GM19099 (cell line): ENCODE measurements at regions not wholly inside any gene's neighbourhood (a gene's known extent, or its start where the extent isn't known, plus 50 kb on each side); places are given as distances from the start of the nearest gene placed in this dataset.

Experiments used
- POLR2A ChIP-seq: IDR thresholded peaks from 3 replicates; pipeline ENCODE4 v1.6.1; 2011; ENCODE audit warnings: low read depth; ENCODE audit not compliant: insufficient read length; ENCODE audit errors: extremely low read depth

GRCh38 chr17:34010534-34010933 lies 244.6 kb upstream of the CCL2 start:
- TF ChIP-seq POLR2A: no peak

GRCh38 chr17:34011599-34011998 lies 243.5 kb upstream of the CCL2 start:
- no peak for TF ChIP-seq POLR2A

- TF ChIP-seq POLR2A: no peak
Observed at GRCh38 chr17:34012709-34013375, 242.2 kb upstream of the CCL2 start.

GRCh38 chr17:34015253-34015652 lies 239.8 kb upstream of the CCL2 start:
- TF ChIP-seq POLR2A: no peak

- no peak for TF ChIP-seq POLR2A
Observed at GRCh38 chr17:34024386-34024785, 230.7 kb upstream of the CCL2 start.

GRCh38 chr17:34024806-34025551 lies 230.1 kb upstream of the CCL2 start:
- TF ChIP-seq POLR2A: no peak

GRCh38 chr17:34045990-34046389 lies 209.1 kb upstream of the CCL2 start:
- no peak for TF ChIP-seq POLR2A

- no peak for TF ChIP-seq POLR2A
Observed at GRCh38 chr17:34051046-34051445, 204.0 kb upstream of the CCL2 start.

- TF ChIP-seq POLR2A: no peak
Observed at GRCh38 chr17:34054495-34054894, 200.6 kb upstream of the CCL2 start.

GRCh38 chr17:34055606-34056005 lies 199.5 kb upstream of the CCL2 start:
- TF ChIP-seq POLR2A: no peak

GRCh38 chr17:34059423-34060220 lies 195.5 kb upstream of the CCL2 start:
- no peak for TF ChIP-seq POLR2A

GRCh38 chr17:34066528-34066927 lies 188.6 kb upstream of the CCL2 start:
- TF ChIP-seq POLR2A: no peak

- no peak for TF ChIP-seq POLR2A
Observed at GRCh38 chr17:34067011-34067410, 188.1 kb upstream of the CCL2 start.

- no peak for TF ChIP-seq POLR2A
Observed at GRCh38 chr17:34068571-34068970, 186.5 kb upstream of the CCL2 start.

- TF ChIP-seq POLR2A: no peak
Observed at GRCh38 chr17:34070712-34071111, 184.4 kb upstream of the CCL2 start.

- no peak for TF ChIP-seq POLR2A
Observed at GRCh38 chr17:34071886-34072420, 183.1 kb upstream of the CCL2 start.

GRCh38 chr17:34075076-34075475 lies 180.0 kb upstream of the CCL2 start:
- TF ChIP-seq POLR2A: no peak
